Fibroblast of mammary gland (primary cell): ENCODE measurements at regions not wholly inside any gene's neighbourhood (a gene's known extent, or its start where the extent isn't known, plus 50 kb on each side); places are given as distances from the start of the nearest gene placed in this dataset.
"Not testable (repeated sequence)": the region's sequence is repeated elsewhere in the genome, so short reads cannot be mapped to it uniquely, and the experiment has no call there.

Experiments
- DNase-seq: peaks from one replicate; pipeline ENCODE4 v3.0.0-alpha.2; 2010; ENCODE audit warnings: low read depth
- H3K4me3 ChIP-seq: 2 replicates; pipeline ENCODE4 v1.5.1; 2011; ENCODE audit warnings: low read depth, mild to moderate bottlenecking, low read length, moderate library complexity; ENCODE audit not compliant: control insufficient read depth
- CTCF ChIP-seq: conservative IDR thresholded peaks from 2 replicates; pipeline ENCODE4 v1.5.1; 2011; ENCODE audit warnings: low read depth, low read length, inconsistent platforms; ENCODE audit not compliant: control insufficient read depth, insufficient read depth

GRCh38 chr22:44573451-44573850 is 75.4 kb upstream of the RTL6 start:
- DNase-seq = no peak
- no peak overlapping the region for H3K4me3 ChIP-seq
- TF ChIP-seq CTCF = no peak

- TF ChIP-seq CTCF = no peak
- DNase-seq = no peak
- H3K4me3 ChIP-seq = no peak overlapping the region
Observed at GRCh38 chr22:44572414-44573207, 74.6 kb upstream of the RTL6 start.

- no peak overlapping the region for H3K4me3 ChIP-seq
- no peak for DNase-seq
- no peak for TF ChIP-seq CTCF
Observed at GRCh38 chr22:44571566-44572413, 73.8 kb upstream of the RTL6 start.

GRCh38 chr22:44570476-44571445 is 72.7 kb upstream of the RTL6 start:
- no peak for TF ChIP-seq CTCF
- DNase-seq = no peak
- no peak overlapping the region for H3K4me3 ChIP-seq

- DNase-seq = no peak
- H3K4me3 ChIP-seq = no peak overlapping the region
- no peak for TF ChIP-seq CTCF
Observed at GRCh38 chr22:44569561-44569991, 71.5 kb upstream of the RTL6 start.

GRCh38 chr22:44567846-44568493 is 69.9 kb upstream of the RTL6 start:
- H3K4me3 ChIP-seq = no peak overlapping the region
- peak; percentile 56 for TF ChIP-seq CTCF
- peak; percentile 57 for DNase-seq

GRCh38 chr22:44567378-44567841 is 69.4 kb upstream of the RTL6 start:
- H3K4me3 ChIP-seq, DNase-seq: not testable (repeated sequence)
